Kidney (tissue), 13 donors: ENCODE measurements at regions not wholly inside any gene's neighbourhood (a gene's known extent, or its start where the extent isn't known, plus 50 kb on each side); places are given as distances from the start of the nearest gene placed in this dataset.

Experiments
- DNase-seq, 5 donors: peaks; one replicate each; pipeline ENCODE4 v3.0.0-alpha.2; 2013 to 2020
- FAIRE-seq: peaks from 2 replicates; lab custom pipeline; 2012; peaks lifted over from hg19 to GRCh38; lab: Jason Lieb, UNC
- H3K27ac ChIP-seq, 2 donors: one replicate each; pipeline ENCODE4 v1.7.0; 2013; ENCODE audit warnings: low read depth in 2 of 2, low read length in 2 of 2, inconsistent platforms in 1 of 2
- H3K27me3 ChIP-seq: one replicate; pipeline ENCODE4 v1.7.1; 2013; ENCODE audit warnings: low read length, inconsistent platforms; ENCODE audit not compliant: control insufficient read depth, insufficient read depth
- H3K36me3 ChIP-seq, 3 donors: one replicate each; pipeline versions ENCODE4 v1.7.0 to v1.7.1; 2013; ENCODE audit warnings: low read length in 3 of 3, control low read depth in 1 of 3, inconsistent platforms in 1 of 3; ENCODE audit not compliant: insufficient read depth in 3 of 3, control insufficient read depth in 2 of 3
- H3K4me1 ChIP-seq, 3 donors: one replicate each; pipeline versions ENCODE4 v1.7.0 to v1.7.1; 2013; ENCODE audit warnings: low read length in 3 of 3, inconsistent platforms in 1 of 3, low read depth in 1 of 3; ENCODE audit not compliant: control insufficient read depth in 2 of 3, insufficient read depth in 2 of 3
- H3K4me3 ChIP-seq, 3 donors: one replicate each; pipeline versions ENCODE4 v1.7.0 to v1.8.1; 2013; ENCODE audit warnings: low read length in 3 of 3, control low read depth in 1 of 3, inconsistent platforms in 1 of 3
- H3K9ac ChIP-seq, 3 donors: one replicate each; pipeline versions ENCODE4 v1.7.0 to v1.7.1; 2013; ENCODE audit warnings: low read length in 3 of 3, control low read depth in 1 of 3, inconsistent platforms in 1 of 3
- H3K9me3 ChIP-seq, 3 donors: one replicate each; pipeline versions ENCODE4 v1.7.0 to v1.7.1; 2013; ENCODE audit warnings: low read length in 3 of 3, control low read depth in 1 of 3, inconsistent platforms in 1 of 3; ENCODE audit not compliant: control insufficient read depth in 2 of 3, insufficient read depth in 1 of 3
- CTCF ChIP-seq: IDR thresholded peaks from 3 replicates; pipeline ENCODE4 v1.5.1; 2012; ENCODE audit warnings: mild to moderate bottlenecking, moderate library complexity, borderline replicate concordance; ENCODE audit not compliant: insufficient read depth; ENCODE audit errors: extremely low read depth
- intact Hi-C: fragments of 100-400 bp; cut with DNase I; formaldehyde crosslinking; loops from one replicate; pipeline ENCODE4 v1.11.1; 2022
- donor health status: control.
- donor health status: control.
- donor health status: control.
- donor health status: control.
- donor health status: control.
- donor health status: DM: yes; HTN: yes; CAD: no.
- donor health status: Normal renal cell carcinoma (clear cell type).

GRCh38 chr1:67941155-67941554 lies 107.9 kb upstream of the GNG12 start:
- H3K27ac ChIP-seq = no peak overlapping the region
- intact Hi-C loops = no loop called here
- DNase-seq (no peak), FAIRE-seq (no peak)
- no peaks in the 10 kb centered on the region for H3K9me3 ChIP-seq
- no peaks in the 10 kb centered on the region for H3K4me1 ChIP-seq
- H3K27me3 ChIP-seq = no peaks in the 10 kb centered on the region
- no peak overlapping the region for H3K9ac ChIP-seq
- H3K4me3 ChIP-seq = no peak overlapping the region
- no peaks in the 10 kb centered on the region for H3K36me3 ChIP-seq
- TF ChIP-seq CTCF = no peak

GRCh38 chr1:67939942-67940341 lies 106.7 kb upstream of the GNG12 start:
- H3K27me3 ChIP-seq = no peaks in the 10 kb centered on the region
- no peak overlapping the region for H3K27ac ChIP-seq
- no peak for FAIRE-seq
- no peak overlapping the region for H3K4me3 ChIP-seq
- no peaks in the 10 kb centered on the region for H3K9me3 ChIP-seq
- no peaks in the 10 kb centered on the region for H3K36me3 ChIP-seq
- H3K9ac ChIP-seq = no peak overlapping the region
- no peak for DNase-seq
- intact Hi-C loops = no loop called here
- TF ChIP-seq CTCF = no peak
- H3K4me1 ChIP-seq = no peaks in the 10 kb centered on the region

GRCh38 chr1:67939186-67939743 lies 106.0 kb upstream of the GNG12 start:
- no peaks in the 10 kb centered on the region for H3K9me3 ChIP-seq
- no peak overlapping the region for H3K9ac ChIP-seq
- DNase-seq (no peak), FAIRE-seq (no peak)
- intact Hi-C loops = no loop called here
- TF ChIP-seq CTCF = no peak
- no peak overlapping the region for H3K4me3 ChIP-seq
- no peaks in the 10 kb centered on the region for H3K36me3 ChIP-seq
- H3K27ac ChIP-seq = no peak overlapping the region
- no peaks in the 10 kb centered on the region for H3K4me1 ChIP-seq
- no peaks in the 10 kb centered on the region for H3K27me3 ChIP-seq

DNA sequence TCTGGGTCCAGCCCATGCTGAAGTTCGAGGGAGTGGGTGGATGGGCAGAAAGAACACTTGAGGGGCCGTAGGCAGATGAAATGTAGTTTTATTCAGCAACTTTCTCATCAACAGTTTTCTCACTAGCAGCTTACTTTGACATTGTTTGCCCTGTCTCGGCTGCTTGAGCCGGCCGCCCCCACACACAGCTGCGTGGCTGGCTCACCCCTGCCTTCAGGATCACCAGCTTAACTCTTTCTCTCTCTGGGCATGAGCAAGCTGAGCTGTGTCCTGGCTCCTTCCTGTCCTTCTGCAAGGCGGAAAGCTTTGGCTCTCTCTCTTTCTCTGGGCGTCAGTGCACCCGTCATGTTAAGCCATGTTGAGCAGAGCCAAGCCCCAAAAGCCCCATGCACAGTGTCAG lies 104.4 kb upstream of the GNG12 start:
- no peaks in the 10 kb centered on the region for H3K36me3 ChIP-seq
- H3K27me3 ChIP-seq = no peaks in the 10 kb centered on the region
- H3K9me3 ChIP-seq = no peaks in the 10 kb centered on the region
- intact Hi-C loops = no loop called here
- H3K9ac ChIP-seq = no peak overlapping the region
- H3K4me3 ChIP-seq = no peak overlapping the region
- FAIRE-seq = no peak
- no peak for TF ChIP-seq CTCF
- no peak overlapping the region for H3K27ac ChIP-seq
- H3K4me1 ChIP-seq = no peaks in the 10 kb centered on the region
- DNase-seq = peak in 4 of 5 donors; percentile 71 to 82 (median 76)
